WTC11 (cell line): ENCODE measurements at regions not wholly inside any gene's neighbourhood (a gene's known extent, or its start where the extent isn't known, plus 50 kb on each side); places are given as distances from the start of the nearest gene placed in this dataset.

Experiments
- ATAC-seq: fragments of 200-7000 bp; cut with Tn5 transposase; 2 replicates; pipeline ENCODE4 v1.10.0; 2021; ENCODE audit warnings: mild to moderate bottlenecking, moderate library complexity
- CTCF ChIA-PET: fragments of 300-600 bp; sonication (Branson Sonifier 250); formaldehyde crosslinking; loops from one replicate; lab custom pipeline; 2021; ENCODE audit warnings: antibody characterized with exemption; lab: Charles Lee
- POLR2A ChIA-PET: fragments of 350-600 bp; sonication (Branson Sonifier 250); formaldehyde crosslinking; loops from one replicate; lab custom pipeline; 2021; ENCODE audit warnings: antibody characterized with exemption; lab: Charles Lee
- DNase-seq: peaks from one replicate; pipeline ENCODE4 v3.0.0; 2021; ENCODE audit warnings: low spot score
- H3K27ac Mint-ChIP-seq: 2 replicates; pipeline ENCODE4 v1.8.0; 2021; ENCODE audit warnings: mixed read lengths
- H3K27me3 Mint-ChIP-seq: 2 replicates; pipeline ENCODE4 v1.8.0; 2021; ENCODE audit warnings: low read depth, mild to moderate bottlenecking, moderate library complexity, mixed read lengths
- H3K36me3 Mint-ChIP-seq: 2 replicates; pipeline ENCODE4 v1.8.0; 2021; ENCODE audit warnings: mixed read lengths
- H3K4me1 Mint-ChIP-seq: 2 replicates; pipeline ENCODE4 v1.8.0; 2022; ENCODE audit warnings: mixed read lengths
- H3K4me3 Mint-ChIP-seq: 2 replicates; pipeline ENCODE4 v1.8.0; 2021; ENCODE audit warnings: mild to moderate bottlenecking, moderate library complexity, mixed read lengths
- H3K9me3 Mint-ChIP-seq: 2 replicates; pipeline ENCODE4 v1.8.0; 2021; ENCODE audit warnings: mixed read lengths
- ATF1 ChIP-seq: sonication (generic); formaldehyde crosslinking; IDR thresholded peaks from 2 replicates; pipeline ENCODE4 v1.8.1; 2023; ENCODE audit warnings: mild to moderate bottlenecking, moderate library complexity, missing genetic modification reagents
- CBFB ChIP-seq: sonication (generic); formaldehyde crosslinking; IDR thresholded peaks from 2 replicates; pipeline ENCODE4 v1.8.1; 2022; ENCODE audit warnings: mild to moderate bottlenecking, low read depth, missing genetic modification reagents
- CREB1 ChIP-seq: sonication (generic); formaldehyde crosslinking; IDR thresholded peaks from 2 replicates; pipeline ENCODE4 v1.8.0; 2023; ENCODE audit warnings: mild to moderate bottlenecking, missing genetic modification reagents
- CREM ChIP-seq: sonication (generic); formaldehyde crosslinking; IDR thresholded peaks from 2 replicates; pipeline ENCODE4 v1.8.1; 2022; ENCODE audit warnings: mild to moderate bottlenecking, missing genetic modification reagents, moderate library complexity
- FOXJ3 ChIP-seq: sonication (generic); formaldehyde crosslinking; IDR thresholded peaks from 2 replicates; pipeline ENCODE4 v1.9.0; 2021; ENCODE audit warnings: missing genetic modification reagents, mild to moderate bottlenecking, borderline replicate concordance
- GABPB1 ChIP-seq: sonication (generic); formaldehyde crosslinking; IDR thresholded peaks from 2 replicates; pipeline ENCODE4 v1.8.1; 2023; ENCODE audit warnings: mild to moderate bottlenecking, missing genetic modification reagents
- GTF2I ChIP-seq: fragments of 250-450 bp; sonication (Bioruptor Pico); conservative IDR thresholded peaks from 2 replicates; pipeline ENCODE4 v1.4.0; 2021; ENCODE audit warnings: mild to moderate bottlenecking
- JAZF1 ChIP-seq: fragments of 250-450 bp; sonication (Bioruptor Pico); IDR thresholded peaks from 2 replicates; pipeline ENCODE4 v1.9.0; 2021; ENCODE audit warnings: moderate library complexity, mild to moderate bottlenecking, inconsistent platforms
- NFE2L1 ChIP-seq: sonication (generic); formaldehyde crosslinking; IDR thresholded peaks from 2 replicates; pipeline ENCODE4 v1.8.1; 2023; ENCODE audit warnings: missing genetic modification reagents
- NFYB ChIP-seq: sonication (generic); formaldehyde crosslinking; conservative IDR thresholded peaks from 2 replicates; pipeline ENCODE4 v1.8.0; 2022; ENCODE audit warnings: low read depth, missing genetic modification reagents
- NR2C2 ChIP-seq: sonication (generic); formaldehyde crosslinking; IDR thresholded peaks from 2 replicates; pipeline ENCODE4 v1.8.0; 2022; ENCODE audit warnings: mild to moderate bottlenecking, missing genetic modification reagents
- NR3C1 ChIP-seq: sonication (generic); formaldehyde crosslinking; conservative IDR thresholded peaks from 2 replicates; pipeline ENCODE4 v1.8.1; 2023; ENCODE audit warnings: low read depth, mild to moderate bottlenecking, missing genetic modification reagents
- PRRX2 ChIP-seq: fragments of 250-450 bp; sonication (Bioruptor Pico); IDR thresholded peaks from 2 replicates; pipeline ENCODE4 v1.8.0; 2021; ENCODE audit warnings: mild to moderate bottlenecking
- RELA ChIP-seq: sonication (generic); formaldehyde crosslinking; IDR thresholded peaks from 2 replicates; pipeline ENCODE4 v1.8.1; 2022; ENCODE audit warnings: missing genetic modification reagents, mild to moderate bottlenecking, borderline replicate concordance
- SP1 ChIP-seq: sonication (generic); formaldehyde crosslinking; conservative IDR thresholded peaks from 2 replicates; pipeline ENCODE4 v1.8.1; 2022; ENCODE audit warnings: missing genetic modification reagents
- ZNF121 ChIP-seq: sonication (generic); formaldehyde crosslinking; IDR thresholded peaks from 2 replicates; pipeline ENCODE4 v1.8.0; 2023; ENCODE audit warnings: missing genetic modification reagents
- ZNF138 ChIP-seq: sonication (generic); formaldehyde crosslinking; conservative IDR thresholded peaks from 2 replicates; pipeline ENCODE4 v1.8.1; 2022; ENCODE audit warnings: mild to moderate bottlenecking, moderate library complexity, missing genetic modification reagents
- ZNF232 ChIP-seq: sonication (generic); formaldehyde crosslinking; IDR thresholded peaks from 2 replicates; pipeline ENCODE4 v1.8.0; 2022; ENCODE audit warnings: mild to moderate bottlenecking, missing genetic modification reagents
- ZNF263 ChIP-seq: sonication (generic); formaldehyde crosslinking; IDR thresholded peaks from 2 replicates; pipeline ENCODE4 v1.8.1; 2022; ENCODE audit warnings: low read depth, mild to moderate bottlenecking, moderate library complexity, missing genetic modification reagents
- ZNF317 ChIP-seq: sonication (generic); formaldehyde crosslinking; IDR thresholded peaks from 2 replicates; pipeline ENCODE4 v1.8.1; 2023; ENCODE audit warnings: low read depth, mild to moderate bottlenecking, moderate library complexity, missing genetic modification reagents, borderline replicate concordance
- ZNF416 ChIP-seq: fragments of 250-450 bp; sonication (Bioruptor Pico); IDR thresholded peaks from 2 replicates; pipeline ENCODE4 v1.9.0; 2021; ENCODE audit warnings: mild to moderate bottlenecking, inconsistent platforms
- ZNF423 ChIP-seq: fragments of 250-450 bp; sonication (Bioruptor Pico); IDR thresholded peaks from 2 replicates; pipeline ENCODE4 v2.1.2; 2022; ENCODE audit warnings: mild to moderate bottlenecking, moderate library complexity
- TF ChIP-seq, protein P1 (sequence below): fragments of 200-600 bp; IDR thresholded peaks from 2 replicates; pipeline ENCODE4 v1.8.0; 2022; ENCODE audit warnings: antibody characterized with exemption
- TF ChIP-seq, protein P2 (sequence below): sonication (generic); formaldehyde crosslinking; IDR thresholded peaks from 2 replicates; pipeline ENCODE4 v1.8.0; 2022; ENCODE audit warnings: missing genetic modification reagents
- TF ChIP-seq, protein P3 (sequence below): sonication (generic); formaldehyde crosslinking; IDR thresholded peaks from 2 replicates; pipeline ENCODE4 v1.8.1; 2023; ENCODE audit warnings: mild to moderate bottlenecking, missing genetic modification reagents, moderate library complexity
- TF ChIP-seq, protein P4 (sequence below): sonication (generic); formaldehyde crosslinking; IDR thresholded peaks from 2 replicates; pipeline ENCODE4 v1.8.1; 2023; ENCODE audit warnings: mild to moderate bottlenecking, missing genetic modification reagents
- TF ChIP-seq, protein P5 (sequence below): fragments of 250-450 bp; sonication (Bioruptor Pico); conservative IDR thresholded peaks from 2 replicates; pipeline ENCODE4 v1.9.0; 2021; ENCODE audit warnings: mild to moderate bottlenecking

DNA sequence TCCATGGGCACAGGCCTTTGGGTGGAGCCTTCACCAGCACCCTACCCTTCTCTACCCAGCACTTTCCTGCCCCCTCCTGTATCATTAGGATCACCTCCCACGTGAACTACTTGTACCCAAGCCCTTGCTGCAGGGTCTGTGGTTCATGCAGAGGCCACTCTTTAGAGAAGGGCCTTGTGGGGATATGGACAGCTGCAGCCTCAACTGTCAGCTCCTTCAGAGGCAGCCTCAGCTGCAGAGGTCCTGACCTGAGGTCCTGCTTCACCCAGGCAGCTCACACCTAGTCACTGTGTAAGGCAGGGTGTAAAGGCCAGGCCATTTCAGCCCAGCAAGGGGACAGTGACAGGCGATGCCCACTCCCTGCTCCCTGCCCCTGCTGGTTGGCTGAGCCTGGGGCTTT is 448.6 kb upstream of the PROK2 start:
- peaks cover 6% of the 10 kb centered on the region for H3K4me1 Mint-ChIP-seq
- TF ChIP-seq NR3C1 (CRISPR knock-in tag), result no peak
- no peak for TF ChIP-seq NFYB (CRISPR knock-in tag)
- no peak for TF ChIP-seq CBFB (CRISPR knock-in tag)
- no peak for TF ChIP-seq NR2C2 (CRISPR knock-in tag)
- TF ChIP-seq FOXJ3 (CRISPR knock-in tag), result no peak
- no peak for TF ChIP-seq ZNF317 (CRISPR knock-in tag)
- TF ChIP-seq, protein P1, sequence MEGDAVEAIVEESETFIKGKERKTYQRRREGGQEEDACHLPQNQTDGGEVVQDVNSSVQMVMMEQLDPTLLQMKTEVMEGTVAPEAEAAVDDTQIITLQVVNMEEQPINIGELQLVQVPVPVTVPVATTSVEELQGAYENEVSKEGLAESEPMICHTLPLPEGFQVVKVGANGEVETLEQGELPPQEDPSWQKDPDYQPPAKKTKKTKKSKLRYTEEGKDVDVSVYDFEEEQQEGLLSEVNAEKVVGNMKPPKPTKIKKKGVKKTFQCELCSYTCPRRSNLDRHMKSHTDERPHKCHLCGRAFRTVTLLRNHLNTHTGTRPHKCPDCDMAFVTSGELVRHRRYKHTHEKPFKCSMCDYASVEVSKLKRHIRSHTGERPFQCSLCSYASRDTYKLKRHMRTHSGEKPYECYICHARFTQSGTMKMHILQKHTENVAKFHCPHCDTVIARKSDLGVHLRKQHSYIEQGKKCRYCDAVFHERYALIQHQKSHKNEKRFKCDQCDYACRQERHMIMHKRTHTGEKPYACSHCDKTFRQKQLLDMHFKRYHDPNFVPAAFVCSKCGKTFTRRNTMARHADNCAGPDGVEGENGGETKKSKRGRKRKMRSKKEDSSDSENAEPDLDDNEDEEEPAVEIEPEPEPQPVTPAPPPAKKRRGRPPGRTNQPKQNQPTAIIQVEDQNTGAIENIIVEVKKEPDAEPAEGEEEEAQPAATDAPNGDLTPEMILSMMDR, result no peak
- no peak for TF ChIP-seq SP1 (CRISPR knock-in tag)
- TF ChIP-seq, protein P2, sequence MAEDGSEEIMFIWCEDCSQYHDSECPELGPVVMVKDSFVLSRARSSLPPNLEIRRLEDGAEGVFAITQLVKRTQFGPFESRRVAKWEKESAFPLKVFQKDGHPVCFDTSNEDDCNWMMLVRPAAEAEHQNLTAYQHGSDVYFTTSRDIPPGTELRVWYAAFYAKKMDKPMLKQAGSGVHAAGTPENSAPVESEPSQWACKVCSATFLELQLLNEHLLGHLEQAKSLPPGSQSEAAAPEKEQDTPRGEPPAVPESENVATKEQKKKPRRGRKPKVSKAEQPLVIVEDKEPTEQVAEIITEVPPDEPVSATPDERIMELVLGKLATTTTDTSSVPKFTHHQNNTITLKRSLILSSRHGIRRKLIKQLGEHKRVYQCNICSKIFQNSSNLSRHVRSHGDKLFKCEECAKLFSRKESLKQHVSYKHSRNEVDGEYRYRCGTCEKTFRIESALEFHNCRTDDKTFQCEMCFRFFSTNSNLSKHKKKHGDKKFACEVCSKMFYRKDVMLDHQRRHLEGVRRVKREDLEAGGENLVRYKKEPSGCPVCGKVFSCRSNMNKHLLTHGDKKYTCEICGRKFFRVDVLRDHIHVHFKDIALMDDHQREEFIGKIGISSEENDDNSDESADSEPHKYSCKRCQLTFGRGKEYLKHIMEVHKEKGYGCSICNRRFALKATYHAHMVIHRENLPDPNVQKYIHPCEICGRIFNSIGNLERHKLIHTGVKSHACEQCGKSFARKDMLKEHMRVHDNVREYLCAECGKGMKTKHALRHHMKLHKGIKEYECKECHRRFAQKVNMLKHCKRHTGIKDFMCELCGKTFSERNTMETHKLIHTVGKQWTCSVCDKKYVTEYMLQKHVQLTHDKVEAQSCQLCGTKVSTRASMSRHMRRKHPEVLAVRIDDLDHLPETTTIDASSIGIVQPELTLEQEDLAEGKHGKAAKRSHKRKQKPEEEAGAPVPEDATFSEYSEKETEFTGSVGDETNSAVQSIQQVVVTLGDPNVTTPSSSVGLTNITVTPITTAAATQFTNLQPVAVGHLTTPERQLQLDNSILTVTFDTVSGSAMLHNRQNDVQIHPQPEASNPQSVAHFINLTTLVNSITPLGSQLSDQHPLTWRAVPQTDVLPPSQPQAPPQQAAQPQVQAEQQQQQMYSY (CRISPR knock-in tag), result no peak
- TF ChIP-seq ZNF423 (CRISPR knock-in tag), result no peak
- no peak for TF ChIP-seq ZNF138
- no peak for TF ChIP-seq CREB1
- TF ChIP-seq, protein P3, sequence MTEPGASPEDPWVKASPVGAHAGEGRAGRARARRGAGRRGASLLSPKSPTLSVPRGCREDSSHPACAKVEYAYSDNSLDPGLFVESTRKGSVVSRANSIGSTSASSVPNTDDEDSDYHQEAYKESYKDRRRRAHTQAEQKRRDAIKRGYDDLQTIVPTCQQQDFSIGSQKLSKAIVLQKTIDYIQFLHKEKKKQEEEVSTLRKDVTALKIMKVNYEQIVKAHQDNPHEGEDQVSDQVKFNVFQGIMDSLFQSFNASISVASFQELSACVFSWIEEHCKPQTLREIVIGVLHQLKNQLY (CRISPR knock-in tag), result no peak
- TF ChIP-seq, protein P4, sequence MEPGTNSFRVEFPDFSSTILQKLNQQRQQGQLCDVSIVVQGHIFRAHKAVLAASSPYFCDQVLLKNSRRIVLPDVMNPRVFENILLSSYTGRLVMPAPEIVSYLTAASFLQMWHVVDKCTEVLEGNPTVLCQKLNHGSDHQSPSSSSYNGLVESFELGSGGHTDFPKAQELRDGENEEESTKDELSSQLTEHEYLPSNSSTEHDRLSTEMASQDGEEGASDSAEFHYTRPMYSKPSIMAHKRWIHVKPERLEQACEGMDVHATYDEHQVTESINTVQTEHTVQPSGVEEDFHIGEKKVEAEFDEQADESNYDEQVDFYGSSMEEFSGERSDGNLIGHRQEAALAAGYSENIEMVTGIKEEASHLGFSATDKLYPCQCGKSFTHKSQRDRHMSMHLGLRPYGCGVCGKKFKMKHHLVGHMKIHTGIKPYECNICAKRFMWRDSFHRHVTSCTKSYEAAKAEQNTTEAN (CRISPR knock-in tag), result no peak
- no peak for TF ChIP-seq ZNF121 (CRISPR knock-in tag)
- TF ChIP-seq ZNF263 (CRISPR knock-in tag), result no peak
- TF ChIP-seq GTF2I (CRISPR knock-in tag), result no peak
- no peak for TF ChIP-seq ZNF416 (CRISPR knock-in tag)
- POLR2A ChIA-PET, result no interaction called here
- no peaks in the 10 kb centered on the region for H3K9me3 Mint-ChIP-seq
- no peaks in the 10 kb centered on the region for H3K36me3 Mint-ChIP-seq
- no peak for ATAC-seq
- no peak overlapping the region for H3K4me3 Mint-ChIP-seq
- CTCF ChIA-PET, result no interaction called here
- H3K27me3 Mint-ChIP-seq, result no peaks in the 10 kb centered on the region
- DNase-seq, result no peak
- no peak overlapping the region for H3K27ac Mint-ChIP-seq

DNA sequence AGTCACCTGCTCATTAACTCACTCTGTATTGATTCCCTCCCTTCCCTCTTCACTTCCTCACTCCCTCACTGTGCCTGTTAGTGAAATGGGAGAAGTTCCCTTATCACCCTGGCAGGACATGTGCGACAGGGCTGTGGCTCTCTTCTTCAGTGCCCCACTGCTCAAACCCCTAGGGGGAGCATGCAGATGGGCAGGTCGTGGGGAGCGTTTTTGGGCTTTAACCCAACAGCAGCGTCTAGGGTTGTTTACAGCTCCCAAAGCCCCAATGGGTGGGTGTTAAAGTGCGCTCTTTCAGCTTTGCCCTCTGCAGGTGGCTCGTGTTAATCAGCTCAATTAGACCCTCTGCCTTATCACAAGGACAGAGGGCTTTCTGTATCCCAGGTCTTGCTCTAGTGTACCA is 447.8 kb upstream of the PROK2 start:
- Mint-ChIP-seq H3K27ac (no peak overlapping the region), H3K9me3 (0 out of 2 replicates have a peak, but pooled peaks cover under 1% of the 10 kb centered on the region), H3K4me1 (peaks cover 6% of the 10 kb centered on the region), H3K27me3 (peaks cover 4% of the 10 kb centered on the region), H3K4me3 (no peak overlapping the region), H3K36me3 (no peaks in the 10 kb centered on the region)
- CTCF ChIA-PET, result interaction anchor here (0.6 to 1.7 kb wide), 3 partner anchors 302 to 861 kb away, joined by 3 to 6 read pairs (median 3); no protein-coding TSS in a partner anchor
- POLR2A ChIA-PET, result no interaction called here
- ATAC-seq, result peak; percentile 87
- peak; percentile 29 for DNase-seq
- TF ChIP-seq JAZF1 (CRISPR knock-in tag) (no peak), NFE2L1 (CRISPR knock-in tag) (no peak), ZNF416 (CRISPR knock-in tag) (no peak), RELA (CRISPR knock-in tag) (no peak), ZNF263 (CRISPR knock-in tag) (no peak), ATF1 (CRISPR knock-in tag) (no peak), GABPB1 (CRISPR knock-in tag) (no peak), PRRX2 (CRISPR knock-in tag) (no peak), ZNF232 (CRISPR knock-in tag) (no peak), FOXJ3 (CRISPR knock-in tag) (no peak), CREM (CRISPR knock-in tag) (no peak)
- TF ChIP-seq, protein P5, sequence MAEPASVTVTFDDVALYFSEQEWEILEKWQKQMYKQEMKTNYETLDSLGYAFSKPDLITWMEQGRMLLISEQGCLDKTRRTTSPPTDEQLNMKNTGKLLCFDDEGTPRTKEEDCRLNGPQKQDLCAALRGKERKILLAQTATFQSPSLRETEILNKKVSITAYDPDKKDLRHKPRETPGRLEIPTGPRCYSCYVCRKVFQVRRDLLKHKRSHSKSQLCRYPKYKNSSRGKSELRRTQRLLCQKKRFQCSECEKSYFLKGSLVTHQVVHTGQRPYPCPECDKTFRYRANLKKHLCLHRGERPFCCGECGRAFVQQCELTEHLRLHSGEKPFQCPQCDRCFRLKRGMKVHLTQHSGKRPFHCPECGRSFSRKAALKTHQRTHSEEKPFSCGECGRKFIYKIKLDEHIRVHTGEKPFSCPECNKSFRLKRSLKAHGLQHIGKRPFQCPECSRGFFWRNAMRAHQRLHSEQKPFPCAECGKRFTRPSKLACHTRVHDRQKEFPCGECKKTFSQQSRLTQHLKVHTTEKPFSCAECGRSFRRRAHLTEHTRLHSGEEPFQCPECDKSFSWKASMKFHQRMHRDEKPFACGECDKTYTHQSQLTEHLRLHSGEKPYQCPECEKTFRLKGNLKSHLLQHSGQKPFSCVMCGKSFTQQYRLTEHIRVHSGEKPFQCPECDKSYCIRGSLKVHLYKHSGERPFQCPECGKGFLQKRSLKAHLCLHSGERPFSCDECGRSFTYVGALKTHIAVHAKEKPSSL (CRISPR knock-in tag), result no peak
